Adipocyte (in vitro differentiated cells): ENCODE measurements at regions not wholly inside any gene's neighbourhood (a gene's known extent, or its start where the extent isn't known, plus 50 kb on each side); places are given as distances from the start of the nearest gene placed in this dataset.
A peak's percentile ranks its signal among the peaks of the same experiment; 100 is the strongest.

Experiments
- DNase-seq: peaks from one replicate; pipeline ENCODE4 v3.0.0-alpha.2; 2015; ENCODE audit warnings: low read depth
- H3K27me3 ChIP-seq: replicated peaks from 2 replicates; pipeline ENCODE4 v1.7.0; 2013; ENCODE audit warnings: mild to moderate bottlenecking, low read length, moderate library complexity; ENCODE audit not compliant: control insufficient read depth, insufficient read depth
- H3K36me3 ChIP-seq: 2 replicates; pipeline ENCODE4 v1.7.0; 2013; ENCODE audit warnings: low read length, mild to moderate bottlenecking, moderate library complexity; ENCODE audit not compliant: control insufficient read depth, insufficient read depth, severe bottlenecking
- H3K4me1 ChIP-seq: 2 replicates; pipeline ENCODE4 v1.7.0; 2013; ENCODE audit warnings: mild to moderate bottlenecking, low read length, moderate library complexity; ENCODE audit not compliant: control insufficient read depth, insufficient read depth
- H3K4me3 ChIP-seq: 2 replicates; pipeline ENCODE4 v1.7.0; 2013; ENCODE audit warnings: mild to moderate bottlenecking, low read length, moderate library complexity
- H3K9ac ChIP-seq: 2 replicates; pipeline ENCODE4 v1.7.0; 2013; ENCODE audit warnings: mild to moderate bottlenecking, low read length, moderate library complexity
- H3K9me3 ChIP-seq: 2 replicates; pipeline ENCODE4 v1.7.0; 2013; ENCODE audit warnings: mild to moderate bottlenecking, low read length, moderate library complexity; ENCODE audit not compliant: control insufficient read depth

DNA sequence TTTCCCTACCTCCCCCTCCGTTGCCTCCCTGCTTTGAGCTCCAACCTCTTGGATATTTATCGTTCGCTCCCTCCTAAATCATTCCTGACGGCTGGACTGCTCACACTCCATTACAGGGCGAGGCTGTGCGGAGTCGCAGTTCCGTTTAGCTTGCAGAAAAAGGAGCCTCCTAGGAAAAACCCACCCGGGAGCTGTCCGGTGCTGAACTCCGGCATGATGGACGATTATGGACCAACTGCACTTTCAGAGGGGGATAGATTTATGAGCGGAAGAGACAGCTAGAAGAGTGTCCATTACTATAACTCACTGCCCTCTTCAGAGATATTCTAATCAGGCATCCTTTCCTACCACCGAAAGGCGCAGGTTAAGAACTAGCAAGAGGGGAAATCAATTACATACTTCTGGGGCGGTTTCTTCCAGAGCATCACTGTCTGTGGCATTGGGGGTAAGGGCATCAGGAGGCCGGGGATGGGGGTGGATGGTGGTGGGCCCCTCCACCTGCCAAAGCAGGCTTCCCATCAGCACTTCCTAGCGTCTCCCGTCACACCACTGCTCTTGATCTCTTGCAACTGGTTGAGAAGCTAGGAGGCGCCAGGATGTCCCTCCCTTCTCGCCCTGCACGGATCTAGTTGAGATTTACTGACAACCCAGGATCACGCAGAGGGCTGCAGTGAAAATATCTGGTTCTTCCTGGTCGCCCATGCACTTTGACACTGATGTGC is 251.2 kb downstream of the ENGASE start:
- no peaks in the 10 kb centered on the region for H3K4me1 ChIP-seq
- no peaks in the 10 kb centered on the region for H3K36me3 ChIP-seq
- DNase-seq: peak; percentile 27
- no peak overlapping the region for H3K9ac ChIP-seq
- peaks cover 31% of the 10 kb centered on the region for H3K27me3 ChIP-seq
- H3K9me3 ChIP-seq: no peaks in the 10 kb centered on the region
- H3K4me3 ChIP-seq: no peak overlapping the region

DNA sequence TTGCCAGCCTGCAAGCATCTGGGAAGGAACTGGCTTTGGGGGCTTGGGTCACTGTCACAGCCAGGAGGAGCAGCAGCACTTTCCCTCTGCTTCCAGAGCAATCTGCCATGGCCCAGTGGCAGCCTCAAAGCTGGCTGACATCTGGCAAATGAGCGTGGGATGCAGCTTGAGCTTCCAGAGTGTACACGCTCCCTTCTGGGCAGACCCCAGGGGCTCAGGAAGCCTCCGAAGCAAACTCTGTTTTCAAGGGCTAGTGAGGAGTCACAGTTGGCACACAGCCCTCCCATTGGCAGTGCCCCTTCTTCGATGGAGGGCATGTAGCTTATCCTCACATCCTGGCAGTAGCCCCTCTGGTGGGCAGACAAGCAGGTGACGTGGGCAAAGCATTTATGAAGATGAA is 249.6 kb downstream of the ENGASE start:
- no peak for DNase-seq
- no peaks in the 10 kb centered on the region for H3K4me1 ChIP-seq

DNA sequence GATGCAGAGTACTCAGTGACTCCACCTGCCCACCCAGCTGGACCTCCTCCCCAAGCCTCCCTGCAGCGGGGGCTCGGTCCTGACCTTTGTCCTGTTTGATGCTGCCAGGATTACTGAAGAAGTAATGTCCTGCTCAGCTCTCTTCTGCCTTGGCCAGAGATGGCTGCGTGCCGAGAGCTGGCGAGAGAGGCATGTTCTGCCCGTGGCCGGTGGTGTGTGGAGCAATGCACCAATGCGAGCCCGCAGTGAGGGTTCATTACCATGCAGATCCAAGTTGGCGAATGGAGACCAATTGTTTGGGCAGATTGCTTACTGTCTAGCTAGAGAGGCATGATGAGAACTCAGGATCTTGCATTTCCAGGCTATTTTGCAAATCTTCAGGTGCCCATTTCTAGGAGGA is 248.9 kb downstream of the ENGASE start:
- no peak overlapping the region for H3K9ac ChIP-seq
- H3K9me3 ChIP-seq: no peaks in the 10 kb centered on the region
- no peak overlapping the region for H3K4me3 ChIP-seq
- DNase-seq: no peak
- H3K36me3 ChIP-seq: no peaks in the 10 kb centered on the region
- H3K4me1 ChIP-seq: no peaks in the 10 kb centered on the region
- peaks cover 29% of the 10 kb centered on the region for H3K27me3 ChIP-seq

More for the DNA sequence above, 249.6 kb downstream of the ENGASE start:
- H3K4me3 ChIP-seq: no peak overlapping the region
- no peaks in the 10 kb centered on the region for H3K36me3 ChIP-seq
- no peak overlapping the region for H3K9ac ChIP-seq
- peaks cover 31% of the 10 kb centered on the region for H3K27me3 ChIP-seq
- H3K9me3 ChIP-seq: no peaks in the 10 kb centered on the region

DNA sequence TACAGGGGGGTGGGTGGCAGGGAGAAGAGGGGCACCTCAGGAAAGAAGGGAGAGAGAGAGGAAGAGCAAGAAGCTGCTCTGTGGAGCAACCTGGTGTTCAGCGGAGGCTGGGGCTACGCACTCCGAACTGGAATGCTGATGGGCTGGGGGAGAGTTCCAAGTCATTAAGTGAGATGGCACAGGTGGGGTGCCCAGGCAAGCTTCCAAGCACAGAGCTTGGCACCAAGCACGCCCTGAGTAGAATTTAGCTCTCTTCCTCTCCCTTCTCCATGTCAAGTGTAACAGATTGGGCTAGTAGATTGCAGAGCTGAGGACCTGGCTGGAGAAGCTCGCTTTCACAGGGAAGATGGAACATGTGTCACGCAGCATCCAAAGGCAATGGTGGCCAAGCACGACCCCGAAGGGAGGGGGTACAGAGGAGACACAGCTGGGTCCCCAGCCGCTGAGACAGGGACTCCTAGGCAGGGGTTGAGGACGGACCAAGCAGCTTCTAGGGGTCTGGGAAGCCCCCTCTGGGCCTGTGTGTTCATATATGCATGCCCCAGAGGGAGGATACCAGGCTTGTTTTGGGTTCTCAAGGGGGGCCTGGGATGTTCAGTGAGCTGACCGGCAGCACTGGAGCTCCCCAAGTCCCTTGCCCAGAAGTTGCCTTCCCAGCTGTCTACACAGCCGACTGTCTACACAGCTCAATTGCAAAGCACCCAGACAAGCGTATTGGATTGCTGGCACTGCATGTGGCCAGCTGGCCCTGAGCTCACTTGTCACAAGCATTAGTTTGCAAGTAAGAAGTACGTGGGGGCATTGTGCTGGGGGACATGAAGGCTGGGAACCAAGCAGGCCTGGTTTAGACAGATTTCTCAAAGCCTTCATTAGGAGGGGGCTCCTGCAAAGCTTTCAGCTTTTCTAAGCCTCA is 247.8 kb downstream of the ENGASE start:
- H3K9me3 ChIP-seq: no peaks in the 10 kb centered on the region
- peaks cover 29% of the 10 kb centered on the region for H3K27me3 ChIP-seq

DNA sequence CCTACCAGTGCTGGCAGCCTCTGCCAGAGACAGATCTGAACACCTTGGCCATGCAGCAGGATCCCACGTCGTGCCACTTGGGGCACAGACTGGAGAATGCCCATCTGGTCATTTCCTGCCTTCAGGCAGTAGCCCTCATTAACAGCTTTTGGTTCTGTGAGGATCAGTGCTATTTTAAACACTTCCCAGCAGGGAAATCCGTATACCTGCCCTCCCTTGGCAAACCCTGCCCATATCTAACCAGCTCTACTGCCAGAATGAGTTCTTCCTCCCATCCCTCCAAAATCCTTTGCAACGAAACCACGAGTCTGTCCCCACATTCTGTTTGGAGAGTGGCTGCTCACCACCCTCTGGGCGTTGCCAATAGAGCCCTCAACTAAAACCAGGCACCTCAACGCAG is 245.7 kb downstream of the ENGASE start:
- H3K9me3 ChIP-seq: no peaks in the 10 kb centered on the region
- peaks cover 42% of the 10 kb centered on the region for H3K27me3 ChIP-seq
- no peak overlapping the region for H3K9ac ChIP-seq
- H3K36me3 ChIP-seq: no peaks in the 10 kb centered on the region
- no peak overlapping the region for H3K4me3 ChIP-seq
- no peak for DNase-seq
- no peaks in the 10 kb centered on the region for H3K4me1 ChIP-seq

More for the DNA sequence above, 247.8 kb downstream of the ENGASE start:
- Histone ChIP-seq H3K4me1 (no peaks in the 10 kb centered on the region), H3K36me3 (no peaks in the 10 kb centered on the region), H3K9ac (no peak overlapping the region), H3K4me3 (no peak overlapping the region)
- no peak for DNase-seq

DNA sequence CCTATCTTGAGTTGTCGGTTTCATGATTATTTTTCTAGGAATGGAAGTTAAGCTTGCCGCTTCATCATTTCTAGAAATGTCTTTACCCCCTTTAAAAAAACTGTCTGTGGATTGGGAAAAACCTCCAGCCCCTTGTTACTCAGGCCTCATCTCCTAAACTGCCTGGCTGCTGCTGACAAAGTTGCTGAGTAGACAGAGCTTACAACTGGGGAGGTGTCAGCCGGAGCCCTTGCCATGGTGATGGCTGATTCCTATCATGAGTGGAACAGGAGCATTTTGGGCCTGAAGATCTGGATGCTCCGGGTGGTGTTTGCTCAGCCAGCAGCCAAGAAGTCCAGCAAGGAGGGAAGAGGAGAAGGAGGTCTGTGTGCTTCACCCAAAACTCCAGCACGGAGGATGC is 243.3 kb downstream of the ENGASE start:
- H3K36me3 ChIP-seq: no peaks in the 10 kb centered on the region
- H3K9me3 ChIP-seq: no peaks in the 10 kb centered on the region
- no peak overlapping the region for H3K9ac ChIP-seq
- peaks cover 58% of the 10 kb centered on the region for H3K27me3 ChIP-seq
- no peak overlapping the region for H3K4me3 ChIP-seq
- H3K4me1 ChIP-seq: no peaks in the 10 kb centered on the region
- no peak for DNase-seq

DNA sequence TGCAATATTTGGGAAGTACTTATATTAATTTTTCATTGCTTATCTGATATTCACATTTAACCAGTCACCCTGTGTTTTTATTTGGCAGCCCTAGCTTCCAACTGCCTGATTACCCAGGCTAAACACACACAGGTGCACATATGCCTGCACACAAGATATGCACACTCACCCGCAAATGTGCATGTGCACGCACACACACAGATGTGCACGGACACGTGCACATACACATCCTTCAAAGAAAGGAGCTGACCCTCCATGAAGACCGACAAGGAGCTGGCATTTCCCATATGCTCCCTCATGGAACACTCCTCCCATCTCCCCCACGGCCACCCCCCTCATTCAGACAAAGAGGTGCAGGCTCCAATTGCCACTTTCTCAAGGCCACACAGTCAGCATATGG is 242.2 kb downstream of the ENGASE start:
- no peak for DNase-seq
- H3K9ac ChIP-seq: no peak overlapping the region
- H3K4me1 ChIP-seq: no peaks in the 10 kb centered on the region
- H3K36me3 ChIP-seq: no peaks in the 10 kb centered on the region
- no peaks in the 10 kb centered on the region for H3K9me3 ChIP-seq
- peaks cover 61% of the 10 kb centered on the region for H3K27me3 ChIP-seq
- H3K4me3 ChIP-seq: no peak overlapping the region

DNA sequence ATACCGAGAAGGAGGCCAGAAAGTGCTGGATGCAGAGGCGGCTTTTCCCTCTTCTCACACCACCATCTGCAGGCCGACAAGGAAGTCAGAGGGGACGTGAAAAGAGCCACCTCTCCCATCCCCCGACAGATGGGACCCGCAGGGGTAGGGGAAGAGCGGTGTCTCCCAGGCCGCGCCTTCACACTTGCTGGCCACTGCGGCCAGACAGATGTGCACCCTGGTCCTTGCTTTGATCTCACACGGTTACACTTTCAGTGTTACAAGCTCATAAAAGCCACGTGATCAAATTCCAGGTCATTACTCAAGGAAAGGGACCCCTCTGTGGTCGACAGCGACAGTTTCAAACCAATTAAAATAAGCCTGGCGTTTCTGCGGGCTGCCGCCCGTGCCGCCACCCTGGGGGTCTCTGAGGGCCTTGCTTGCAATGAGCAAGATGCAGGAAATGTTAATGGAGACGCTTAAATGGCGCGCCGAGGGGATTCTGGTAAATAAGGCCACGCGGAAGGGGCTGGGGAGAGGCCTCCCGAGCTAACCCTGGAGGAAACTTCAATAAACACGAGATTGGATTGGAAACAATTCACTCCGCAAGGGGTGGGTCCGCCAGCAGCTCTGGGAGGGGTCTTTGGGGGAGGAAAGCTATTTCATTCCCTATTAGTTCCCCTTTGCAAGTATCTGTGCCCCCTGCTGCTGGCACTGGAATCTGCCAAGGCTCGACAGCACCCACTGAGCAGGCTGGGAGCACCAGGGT is 240.9 kb downstream of the ENGASE start:
- H3K4me3 ChIP-seq: no peak overlapping the region
- H3K9ac ChIP-seq: no peak overlapping the region
- H3K27me3 ChIP-seq: peaks cover 61% of the 10 kb centered on the region
- no peaks in the 10 kb centered on the region for H3K9me3 ChIP-seq
- DNase-seq: no peak
- no peaks in the 10 kb centered on the region for H3K36me3 ChIP-seq
- H3K4me1 ChIP-seq: no peaks in the 10 kb centered on the region

DNA sequence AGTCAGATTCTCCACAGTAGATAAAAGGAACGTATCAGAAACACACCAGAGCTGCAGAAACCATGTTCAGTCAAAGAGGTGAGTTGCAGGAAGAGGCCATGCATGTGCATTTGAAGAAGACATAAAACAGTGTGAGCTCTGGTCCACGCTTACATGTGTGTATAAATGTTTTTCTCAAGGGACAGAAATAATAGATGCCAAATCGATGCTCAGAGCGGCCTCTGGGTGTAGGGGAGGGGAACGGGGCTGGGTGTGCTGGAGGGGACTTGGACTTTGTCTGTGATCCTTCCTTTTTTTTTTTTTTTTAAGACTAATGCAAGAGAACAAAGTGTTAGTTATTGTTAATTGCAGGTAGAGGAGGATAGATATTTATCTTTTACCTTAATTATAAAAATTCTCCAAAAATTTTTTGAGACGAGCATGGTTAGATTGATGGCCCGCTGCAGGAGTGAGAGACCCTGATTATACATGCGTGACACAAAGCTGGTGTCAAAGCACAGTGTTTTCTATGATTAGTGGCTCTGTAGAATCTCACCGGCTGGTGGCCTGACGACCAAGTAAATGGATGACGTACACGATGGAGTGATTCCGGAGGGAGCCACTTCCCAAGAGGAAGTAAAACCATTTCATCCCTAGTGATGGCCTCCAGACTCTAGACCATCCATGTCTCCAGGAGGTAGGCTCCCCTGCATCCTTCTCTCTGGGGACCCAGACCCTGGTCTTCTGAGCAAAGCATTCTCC is 240.2 kb downstream of the ENGASE start:
- no peak for DNase-seq
- Histone ChIP-seq H3K36me3 (no peaks in the 10 kb centered on the region), H3K27me3 (peaks cover 63% of the 10 kb centered on the region), H3K9ac (no peak overlapping the region), H3K9me3 (no peaks in the 10 kb centered on the region), H3K4me1 (no peaks in the 10 kb centered on the region), H3K4me3 (no peak overlapping the region)

DNA sequence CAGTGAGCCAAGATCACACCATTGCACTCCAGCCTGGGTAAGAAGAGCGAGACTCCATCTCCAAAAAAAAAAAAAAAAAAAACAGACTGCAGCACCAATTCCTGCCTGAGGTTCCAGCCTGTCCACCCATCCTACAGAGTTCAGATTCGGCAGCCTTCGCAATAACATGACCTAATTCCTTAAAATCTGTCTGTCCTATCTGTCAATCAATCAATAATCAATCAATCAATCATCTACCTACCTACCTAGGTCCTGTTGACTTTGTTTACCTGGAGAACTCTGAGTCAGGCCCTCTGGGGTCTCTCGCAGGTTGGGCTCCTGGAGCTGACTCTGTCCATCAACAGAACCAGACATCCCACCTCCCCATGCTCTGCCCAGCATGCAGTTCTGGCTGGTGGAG is 236.7 kb downstream of the ENGASE start:
- Histone ChIP-seq H3K9ac (no peak overlapping the region), H3K4me1 (peaks cover 8% of the 10 kb centered on the region), H3K4me3 (no peak overlapping the region), H3K9me3 (no peaks in the 10 kb centered on the region), H3K36me3 (no peaks in the 10 kb centered on the region), H3K27me3 (peaks cover 58% of the 10 kb centered on the region)
- DNase-seq: no peak
